SKM-1 treated with dmso at 0.1 percent for 144 hours (cell line): ENCODE measurements at regions not wholly inside any gene's neighbourhood (a gene's known extent, or its start where the extent isn't known, plus 50 kb on each side); places are given as distances from the start of the nearest gene placed in this dataset.

Experiments
- DNase-seq: peaks from one replicate; lab custom pipeline; 2025; ENCODE audit not compliant: unreplicated experiment; lab: John Stamatoyannopoulos, UW

DNA sequence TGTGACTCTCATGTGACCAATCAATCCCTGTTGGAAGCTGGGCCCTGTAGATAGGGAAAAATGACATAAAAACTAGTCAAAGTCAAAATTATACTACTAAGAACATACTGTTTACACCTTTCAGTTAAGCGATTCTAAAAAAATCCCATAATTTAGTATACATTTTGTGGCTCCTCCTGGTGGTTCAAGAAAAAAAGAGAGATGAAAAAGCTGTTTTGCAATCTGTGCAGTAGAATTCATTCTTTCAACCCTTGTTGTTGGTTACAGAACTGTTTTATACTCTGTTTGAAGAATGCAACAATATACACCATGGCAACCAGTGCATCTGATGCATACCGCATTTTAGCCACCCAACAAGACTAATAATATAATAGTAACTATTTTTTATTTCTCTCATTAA, 66.8 kb upstream of the ANK2 start:
- DNase-seq: no peak

DNA sequence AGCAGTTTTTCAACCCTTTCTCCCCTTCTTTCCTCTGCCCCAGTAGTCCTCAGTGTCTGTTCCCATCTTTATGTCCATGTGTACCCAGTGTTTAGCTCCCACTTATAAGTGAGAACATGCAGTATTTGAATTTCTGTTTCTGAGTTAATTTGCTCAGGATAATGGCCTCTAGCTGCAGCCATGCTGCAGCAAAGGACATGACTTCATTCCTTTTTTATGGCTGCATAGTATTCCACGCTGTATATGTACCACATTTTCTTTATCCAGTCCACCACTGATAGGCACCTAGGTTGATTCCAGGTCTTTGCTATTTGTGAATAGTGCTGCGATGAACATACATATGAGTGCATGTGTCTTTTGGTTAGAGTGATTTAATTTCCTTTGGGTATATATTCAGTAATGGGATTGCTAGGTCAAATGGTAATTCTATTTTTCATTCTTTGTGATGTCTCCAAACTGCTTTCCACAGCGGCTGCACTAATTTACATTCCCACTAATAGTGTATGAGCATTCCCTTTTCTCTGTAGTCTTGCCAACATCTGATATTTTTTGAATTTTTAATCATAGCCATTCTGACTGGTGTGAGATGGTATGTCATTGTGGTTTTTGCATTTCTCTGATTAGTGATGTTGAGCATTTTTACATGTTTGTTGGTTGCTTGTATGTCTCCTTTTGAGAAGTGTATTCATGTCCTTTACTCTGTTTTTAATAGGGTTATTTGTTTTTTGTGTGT, 54.6 kb upstream of the ANK2 start:
- DNase-seq: no peak
